ENCODE measurements at regions not wholly inside any gene's neighbourhood (a gene's known extent, or its start where the extent isn't known, plus 50 kb on each side); places are given as distances from the start of the nearest gene placed in this dataset.

DNA sequence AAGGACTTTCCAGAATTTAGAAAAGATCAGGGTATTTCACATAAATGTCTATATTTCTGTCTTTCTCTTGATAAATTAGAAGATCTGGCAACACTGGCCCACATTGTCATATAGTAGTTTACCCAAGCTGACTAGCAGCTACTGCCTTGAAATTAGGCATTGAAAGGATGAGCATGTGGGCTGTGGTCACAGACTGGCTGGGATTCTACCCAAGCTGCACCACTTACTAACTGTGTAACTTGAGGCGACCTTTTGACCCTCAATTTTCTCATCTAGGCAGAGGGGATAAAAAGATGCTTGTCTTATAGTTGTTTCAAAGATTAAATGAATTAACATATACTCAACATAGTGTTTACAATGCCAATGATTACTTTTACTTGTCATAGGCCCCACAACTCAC is 152.7 kb upstream of the BMP2 start:
- TF ChIP-seq, protein P1, sequence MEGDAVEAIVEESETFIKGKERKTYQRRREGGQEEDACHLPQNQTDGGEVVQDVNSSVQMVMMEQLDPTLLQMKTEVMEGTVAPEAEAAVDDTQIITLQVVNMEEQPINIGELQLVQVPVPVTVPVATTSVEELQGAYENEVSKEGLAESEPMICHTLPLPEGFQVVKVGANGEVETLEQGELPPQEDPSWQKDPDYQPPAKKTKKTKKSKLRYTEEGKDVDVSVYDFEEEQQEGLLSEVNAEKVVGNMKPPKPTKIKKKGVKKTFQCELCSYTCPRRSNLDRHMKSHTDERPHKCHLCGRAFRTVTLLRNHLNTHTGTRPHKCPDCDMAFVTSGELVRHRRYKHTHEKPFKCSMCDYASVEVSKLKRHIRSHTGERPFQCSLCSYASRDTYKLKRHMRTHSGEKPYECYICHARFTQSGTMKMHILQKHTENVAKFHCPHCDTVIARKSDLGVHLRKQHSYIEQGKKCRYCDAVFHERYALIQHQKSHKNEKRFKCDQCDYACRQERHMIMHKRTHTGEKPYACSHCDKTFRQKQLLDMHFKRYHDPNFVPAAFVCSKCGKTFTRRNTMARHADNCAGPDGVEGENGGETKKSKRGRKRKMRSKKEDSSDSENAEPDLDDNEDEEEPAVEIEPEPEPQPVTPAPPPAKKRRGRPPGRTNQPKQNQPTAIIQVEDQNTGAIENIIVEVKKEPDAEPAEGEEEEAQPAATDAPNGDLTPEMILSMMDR (IDR thresholded peaks at IDR 0.05; ENCODE audit: low read depth, low read length, poor library complexity, severe bottlenecking): no peak
- no peak for TF ChIP-seq EZH2phosphoT487 (IDR thresholded peaks at IDR 0.05; ENCODE audit: borderline replicate concordance, low read length)
